ENCODE measurements at regions not wholly inside any gene's neighbourhood (a gene's known extent, or its start where the extent isn't known, plus 50 kb on each side); places are given as distances from the start of the nearest gene placed in this dataset.

- no peak for TF ChIP-seq ZNF180 (CRISPR knock-in tag; IDR thresholded peaks at IDR 0.05; ENCODE audit: borderline replicate concordance, low read depth)
- no peak for TF ChIP-seq POLR2A (IDR thresholded peaks at IDR 0.05; ENCODE audit: insufficient read depth in 1 of 2, low read depth in 2 of 2, low read length in 2 of 2)
- TF ChIP-seq EP300 (IDR thresholded peaks at IDR 0.05; ENCODE audit: low read depth in 2 of 2, low read length in 2 of 2): no peak
- no peak for TF ChIP-seq EP300 (CRISPR knock-in tag; IDR thresholded peaks at IDR 0.05; ENCODE audit: borderline replicate concordance)
- no peak for TF ChIP-seq ZNF207 (IDR thresholded peaks at IDR 0.05; ENCODE audit: borderline replicate concordance)
- no peak for TF ChIP-seq NFIC (IDR thresholded peaks at IDR 0.05; ENCODE audit: low read length)
- no peak for TF ChIP-seq CTCF (CRISPR knock-in tag; IDR thresholded peaks at IDR 0.05)
- no peak for TF ChIP-seq JUND (CRISPR knock-in tag; IDR thresholded peaks at IDR 0.05)
- TF ChIP-seq PHF8 (CRISPR knock-in tag; IDR thresholded peaks at IDR 0.05): no peak
- TF ChIP-seq POLR2AphosphoS2 (IDR thresholded peaks at IDR 0.05; ENCODE audit: low read depth, low read length): no peak
These were observed 145.1 kb downstream of the BEND2 start for GRCh38 chrX:18075603-18076002.
